ENCODE measurements at regions not wholly inside any gene's neighbourhood (a gene's known extent, or its start where the extent isn't known, plus 50 kb on each side); places are given as distances from the start of the nearest gene placed in this dataset.
"Not testable (repeated sequence)": the region's sequence is repeated elsewhere in the genome, so short reads cannot be mapped to it uniquely, and the experiment has no call there.

DNA sequence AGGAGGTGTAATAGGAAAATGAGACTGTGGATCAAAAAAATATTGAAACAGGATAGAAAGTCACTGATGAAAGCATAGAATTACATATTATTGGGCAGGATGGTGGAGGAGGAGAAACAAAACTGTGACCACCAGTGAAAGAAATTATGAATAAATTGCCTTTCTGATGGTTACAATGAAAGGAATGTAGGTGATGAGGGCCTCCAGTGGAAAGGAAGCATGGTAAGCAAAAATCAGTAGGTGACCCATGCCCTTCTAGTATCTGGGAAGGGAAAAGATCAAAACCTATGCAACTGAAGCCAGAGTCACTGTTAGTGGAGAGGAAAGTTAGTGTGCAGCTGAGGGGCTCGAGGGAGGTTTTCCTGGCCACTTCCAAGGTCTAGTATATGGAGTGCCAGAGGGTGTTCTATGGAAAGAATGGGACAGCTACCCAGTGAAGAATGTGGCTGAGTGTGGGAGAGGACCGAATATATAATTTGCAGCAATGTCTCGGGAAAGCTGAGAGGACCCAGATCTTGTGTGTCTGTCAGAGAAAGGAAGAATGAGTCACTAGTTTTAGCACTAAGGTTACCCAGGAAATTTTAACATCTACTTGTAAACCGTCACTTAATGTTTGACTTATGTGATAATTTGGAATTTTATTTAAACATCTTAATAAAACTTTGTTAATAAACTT, 146.2 kb downstream of the NFKBIZ start:
- DNase-seq (ENCODE audit: low read depth in 3 of 3, low spot score in 2 of 3) = no peak

DNA sequence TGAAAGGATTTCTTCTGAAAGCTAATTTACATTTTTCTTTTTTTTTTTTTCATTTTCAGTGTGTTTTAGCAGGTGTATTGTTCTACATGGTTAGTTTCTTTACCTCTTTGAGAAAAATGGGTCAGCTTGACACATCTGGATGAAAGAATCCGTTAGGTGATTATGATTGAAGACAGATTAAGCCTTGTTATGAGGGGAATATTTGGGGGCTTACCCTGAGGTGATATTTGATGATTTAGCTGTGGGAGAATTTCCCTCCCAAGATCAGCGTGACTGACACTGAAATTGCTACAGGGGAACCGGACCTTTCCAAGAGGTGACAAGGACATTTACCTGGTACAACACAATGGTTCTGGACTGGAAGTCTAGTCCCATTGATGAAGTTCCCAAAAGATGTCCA, 147.5 kb downstream of the NFKBIZ start:
- no peak for DNase-seq (ENCODE audit: low read depth in 3 of 3, low spot score in 2 of 3)

GRCh38 chr3:101998256-101998926, 149.1 kb downstream of the NFKBIZ start:
- DNase-seq (ENCODE audit: low read depth in 3 of 3, low spot score in 2 of 3) = peak; percentile 14 to 29 (median 23)

DNA sequence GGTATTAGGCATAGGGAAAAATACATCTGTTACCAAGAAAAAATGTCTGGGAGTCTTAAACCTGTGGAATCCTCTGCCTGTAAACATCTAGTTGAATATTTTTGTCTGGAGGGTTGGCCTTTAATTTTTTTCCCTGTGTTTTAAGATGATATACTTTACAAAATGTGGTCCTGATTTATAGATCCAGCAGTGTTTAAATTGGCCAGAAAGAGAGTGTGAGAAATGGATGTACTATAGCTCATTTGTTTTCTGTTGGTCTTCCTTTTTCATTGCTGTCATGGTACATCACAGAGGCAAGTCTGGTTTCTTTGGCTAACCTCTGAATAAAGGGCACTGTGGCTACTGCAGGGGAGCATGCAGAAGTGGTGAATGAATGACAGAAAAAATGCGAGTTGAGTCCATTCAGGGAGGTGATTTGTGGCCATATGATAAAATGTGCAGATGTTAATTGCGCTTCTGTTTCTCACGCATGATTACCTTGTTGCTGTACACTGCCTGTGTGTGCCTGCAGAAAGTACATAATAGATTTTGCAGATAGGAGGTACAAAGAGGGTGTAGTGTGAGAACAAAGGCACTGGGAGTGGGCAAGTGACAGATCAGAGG, 150.0 kb downstream of the NFKBIZ start:
- DNase-seq (ENCODE audit: low read depth in 3 of 3, low spot score in 2 of 3) = no peak

- no peak for DNase-seq (ENCODE audit: low read depth in 3 of 3, low spot score in 2 of 3)
Observed at GRCh38 chr3:102000620-102001209, 151.4 kb downstream of the NFKBIZ start.

GRCh38 chr3:102002056-102002455, 152.7 kb downstream of the NFKBIZ start:
- no peak for DNase-seq (ENCODE audit: low read depth in 3 of 3, low spot score in 2 of 3)

DNA sequence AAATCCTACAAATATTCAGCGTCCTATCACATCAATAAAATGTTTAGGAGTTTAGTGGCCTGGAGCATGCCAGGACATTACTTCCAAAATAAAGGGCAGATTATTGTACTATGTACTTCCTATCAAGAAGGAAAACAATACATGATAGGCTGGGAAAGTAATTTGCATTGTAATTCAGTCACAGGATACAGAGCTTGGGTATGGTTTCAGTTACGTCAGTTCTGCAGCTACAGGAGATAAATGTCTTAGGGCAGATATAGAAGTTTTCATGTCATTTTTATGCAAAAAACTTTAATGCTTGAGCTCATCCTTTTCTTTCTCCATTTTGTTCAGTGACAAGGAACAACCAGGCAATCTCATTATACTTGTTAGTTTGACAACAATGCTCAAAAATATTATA, 155.2 kb downstream of the NFKBIZ start:
- no peak for DNase-seq (ENCODE audit: low read depth in 3 of 3, low spot score in 2 of 3)

GRCh38 chr3:102005551-102005950, 156.2 kb downstream of the NFKBIZ start:
- no peak for DNase-seq (ENCODE audit: low read depth in 3 of 3, low spot score in 2 of 3)

GRCh38 chr3:102006812-102007485, 157.6 kb downstream of the NFKBIZ start:
- DNase-seq (ENCODE audit: low read depth in 3 of 3, low spot score in 2 of 3) = no peak

DNA sequence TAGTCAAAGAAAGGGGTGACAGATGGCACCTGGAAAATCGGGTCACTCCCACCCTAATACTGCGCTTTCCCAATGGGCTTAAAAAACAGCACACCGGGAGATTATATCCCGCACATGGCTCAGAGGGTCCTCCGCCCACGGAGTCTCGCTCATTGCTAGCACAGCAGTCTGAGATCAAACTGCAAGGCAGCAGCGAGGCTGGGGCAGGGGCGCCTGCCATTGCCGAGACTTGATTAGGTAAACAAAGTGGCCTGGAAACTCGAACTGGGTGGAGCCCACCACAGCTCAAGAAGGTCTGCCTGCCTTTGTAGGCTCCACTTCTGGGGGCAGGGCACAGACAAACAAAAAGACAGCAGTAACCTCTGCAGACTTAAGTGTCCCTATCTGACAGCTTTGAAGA, 159.1 kb downstream of the NFKBIZ start:
- DNase-seq (ENCODE audit: low read depth in 3 of 3, low spot score in 2 of 3) = not testable (repeated sequence)

DNA sequence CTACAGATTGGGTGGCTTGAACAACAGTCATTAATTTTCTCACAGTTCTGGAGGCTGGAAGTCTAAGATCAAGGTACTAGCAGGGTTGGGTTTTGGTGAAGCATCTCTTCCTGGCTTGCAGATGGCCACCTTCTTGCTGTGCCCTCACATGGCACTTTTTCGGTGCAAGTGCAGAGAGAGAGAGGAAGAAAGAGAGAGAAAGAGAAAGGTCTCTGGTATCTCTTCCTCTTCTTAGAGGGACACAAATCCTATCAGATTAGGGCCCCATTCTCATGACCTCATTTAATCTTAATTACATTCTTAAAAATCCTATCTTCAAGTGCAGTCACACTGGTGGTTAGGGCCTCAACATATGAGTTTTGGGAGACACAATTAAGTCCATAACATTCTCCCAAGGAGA, 167.1 kb downstream of the NFKBIZ start:
- no peak for DNase-seq (ENCODE audit: low read depth in 3 of 3, low spot score in 2 of 3)

- DNase-seq (ENCODE audit: low read depth in 3 of 3, low spot score in 2 of 3) = no peak
Observed at GRCh38 chr3:102017784-102018183, 168.5 kb downstream of the NFKBIZ start.

- no peak for DNase-seq (ENCODE audit: low read depth in 3 of 3, low spot score in 2 of 3)
Observed at GRCh38 chr3:102018551-102018950, 169.2 kb downstream of the NFKBIZ start.

GRCh38 chr3:102020735-102021134, 171.4 kb downstream of the NFKBIZ start:
- no peak for DNase-seq (ENCODE audit: low read depth in 3 of 3, low spot score in 2 of 3)

- DNase-seq (ENCODE audit: low read depth in 3 of 3, low spot score in 2 of 3) = no peak
Observed at GRCh38 chr3:102024270-102024904, 175.1 kb downstream of the NFKBIZ start.

- DNase-seq (ENCODE audit: low read depth in 3 of 3, low spot score in 2 of 3) = no peak
Observed at GRCh38 chr3:102025606-102026270, 176.4 kb downstream of the NFKBIZ start.

DNA sequence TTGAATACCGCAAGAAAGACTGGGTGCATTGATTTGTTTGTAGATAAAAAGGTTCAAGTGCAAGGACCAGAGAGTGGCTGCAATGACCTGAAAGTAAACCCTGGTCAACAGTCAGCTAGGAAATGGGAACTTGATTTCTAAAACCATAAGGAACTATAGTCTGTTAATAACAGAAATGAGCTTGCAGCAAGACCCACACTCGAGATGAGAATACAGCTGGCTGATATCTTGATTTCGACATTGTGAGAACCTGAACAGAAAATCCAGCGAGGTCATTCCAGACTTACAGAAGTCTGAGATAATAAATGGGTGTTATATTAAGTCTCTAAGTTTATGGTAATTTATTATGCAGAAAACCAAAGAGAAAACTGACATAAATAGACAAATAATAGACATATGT, 177.3 kb downstream of the NFKBIZ start:
- no peak for DNase-seq (ENCODE audit: low read depth in 3 of 3, low spot score in 2 of 3)

- no peak for DNase-seq (ENCODE audit: low read depth in 3 of 3, low spot score in 2 of 3)
Observed at GRCh38 chr3:102030661-102031060, 181.3 kb downstream of the NFKBIZ start.

DNA sequence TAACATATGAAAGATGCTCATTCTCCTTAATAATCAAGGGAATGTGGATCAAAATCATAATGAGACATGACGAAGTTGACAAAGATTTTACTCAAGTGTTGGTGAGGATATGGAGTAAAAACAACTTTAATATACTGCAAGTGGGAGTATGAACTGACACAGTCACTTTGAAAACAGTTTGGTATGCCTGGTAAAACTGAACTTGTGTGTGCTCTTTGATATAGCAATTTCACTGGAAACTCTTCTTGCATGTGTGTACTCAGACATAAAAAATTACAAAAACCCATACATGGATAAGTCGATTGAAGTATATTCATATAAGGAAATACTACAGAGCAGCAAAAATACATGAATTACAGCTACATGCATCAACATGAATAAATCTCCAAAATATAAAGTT, 182.5 kb downstream of the NFKBIZ start:
- no peak for DNase-seq (ENCODE audit: low read depth in 3 of 3, low spot score in 2 of 3)

Data from right renal cortex interstitium (tissue), 3 donors.